ENCODE measurements at regions not wholly inside any gene's neighbourhood (a gene's known extent, or its start where the extent isn't known, plus 50 kb on each side); places are given as distances from the start of the nearest gene placed in this dataset.

- no peak for DNase-seq
Measured at GRCh38 chr4:123856689-123857545, 460.3 kb downstream of the SPRY1 start.

GRCh38 chr4:123858465-123858864, 461.9 kb downstream of the SPRY1 start:
- DNase-seq: no peak

- no peak for DNase-seq
Measured at GRCh38 chr4:123862812-123863211, 466.2 kb downstream of the SPRY1 start.

- DNase-seq: no peak
Measured at GRCh38 chr4:123866796-123867195, 470.2 kb downstream of the SPRY1 start.

GRCh38 chr4:123867910-123868587, 471.5 kb downstream of the SPRY1 start:
- no peak for DNase-seq

- DNase-seq: no peak
Measured at GRCh38 chr4:123869286-123870215, 473.0 kb downstream of the SPRY1 start.

- no peak for DNase-seq
Measured at GRCh38 chr4:123870216-123870876, 473.8 kb downstream of the SPRY1 start.

- no peak for DNase-seq
Measured at GRCh38 chr4:123871341-123871740, 474.7 kb downstream of the SPRY1 start.

GRCh38 chr4:123874063-123874462, 477.5 kb downstream of the SPRY1 start:
- DNase-seq: no peak

GRCh38 chr4:123876143-123876542, 479.5 kb downstream of the SPRY1 start:
- no peak for DNase-seq

- DNase-seq: no peak
Measured at GRCh38 chr4:123876671-123877101, 480.1 kb downstream of the SPRY1 start.

- DNase-seq: no peak
Measured at GRCh38 chr4:123877551-123877950, 481.0 kb downstream of the SPRY1 start.

- no peak for DNase-seq
Measured at GRCh38 chr4:123878976-123879375, 482.4 kb downstream of the SPRY1 start.

GRCh38 chr4:123880631-123881030, 484.0 kb downstream of the SPRY1 start:
- no peak for DNase-seq

GRCh38 chr4:123884922-123885321, 488.3 kb downstream of the SPRY1 start:
- DNase-seq: no peak

- DNase-seq: no peak
Measured at GRCh38 chr4:123889507-123889906, 492.9 kb downstream of the SPRY1 start.

GRCh38 chr4:123890889-123891288, 494.3 kb downstream of the SPRY1 start:
- DNase-seq: no peak

GRCh38 chr4:123891881-123892280, 495.3 kb downstream of the SPRY1 start:
- no peak for DNase-seq

GRCh38 chr4:123892368-123892976, 495.9 kb downstream of the SPRY1 start:
- no peak for DNase-seq

GRCh38 chr4:123893011-123893981, 496.7 kb downstream of the SPRY1 start:
- DNase-seq: no peak

Data from SHP77 treated with DMSO at 0.1 percent for 48 hours (cell line).